ENCODE measurements at regions not wholly inside any gene's neighbourhood (a gene's known extent, or its start where the extent isn't known, plus 50 kb on each side); places are given as distances from the start of the nearest gene placed in this dataset.
"Not testable (repeated sequence)": the region's sequence is repeated elsewhere in the genome, so short reads cannot be mapped to it uniquely, and the experiment has no call there.

DNA sequence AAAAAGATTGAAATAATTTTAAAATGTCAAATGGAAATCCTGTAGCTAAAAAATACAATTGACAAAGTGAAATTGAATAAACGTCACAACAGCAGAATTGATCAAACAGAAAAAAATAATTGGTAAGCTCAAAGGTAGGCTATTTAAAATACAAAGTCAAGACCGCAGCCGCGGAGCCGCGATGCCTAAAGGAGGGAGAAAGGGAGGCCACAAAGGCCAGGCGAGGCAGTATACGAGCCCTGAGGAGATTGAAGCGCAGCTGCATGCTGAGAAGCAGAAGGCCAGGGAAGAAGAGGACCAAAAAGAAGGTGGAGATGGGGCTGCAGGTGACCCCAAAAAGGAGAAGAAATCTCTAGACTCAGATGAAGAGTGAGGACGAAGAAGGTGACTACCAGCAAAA, 1068.5 kb upstream of the COX7C start:
- H3K4me3 ChIP-seq: no peak overlapping the region
- no peak for TF ChIP-seq POLR2AphosphoS5 (IDR thresholded peaks at IDR 0.05)
- TF ChIP-seq, protein P1, sequence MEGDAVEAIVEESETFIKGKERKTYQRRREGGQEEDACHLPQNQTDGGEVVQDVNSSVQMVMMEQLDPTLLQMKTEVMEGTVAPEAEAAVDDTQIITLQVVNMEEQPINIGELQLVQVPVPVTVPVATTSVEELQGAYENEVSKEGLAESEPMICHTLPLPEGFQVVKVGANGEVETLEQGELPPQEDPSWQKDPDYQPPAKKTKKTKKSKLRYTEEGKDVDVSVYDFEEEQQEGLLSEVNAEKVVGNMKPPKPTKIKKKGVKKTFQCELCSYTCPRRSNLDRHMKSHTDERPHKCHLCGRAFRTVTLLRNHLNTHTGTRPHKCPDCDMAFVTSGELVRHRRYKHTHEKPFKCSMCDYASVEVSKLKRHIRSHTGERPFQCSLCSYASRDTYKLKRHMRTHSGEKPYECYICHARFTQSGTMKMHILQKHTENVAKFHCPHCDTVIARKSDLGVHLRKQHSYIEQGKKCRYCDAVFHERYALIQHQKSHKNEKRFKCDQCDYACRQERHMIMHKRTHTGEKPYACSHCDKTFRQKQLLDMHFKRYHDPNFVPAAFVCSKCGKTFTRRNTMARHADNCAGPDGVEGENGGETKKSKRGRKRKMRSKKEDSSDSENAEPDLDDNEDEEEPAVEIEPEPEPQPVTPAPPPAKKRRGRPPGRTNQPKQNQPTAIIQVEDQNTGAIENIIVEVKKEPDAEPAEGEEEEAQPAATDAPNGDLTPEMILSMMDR (IDR thresholded peaks at IDR 0.05): no peak
- TF ChIP-seq POLR2A (IDR thresholded peaks at IDR 0.05): no peak
- TF ChIP-seq EP300 (IDR thresholded peaks at IDR 0.05): no peak
- no peak for DNase-seq
- no peaks in the 10 kb centered on the region for H3K4me1 ChIP-seq
- intact Hi-C loops (cut with DNase I): no loop called here
- H3K9me3 ChIP-seq: peaks cover 2 to 11% (median 4%) of the 10 kb centered on the region in 4 donors
- no peak overlapping the region for H3K27ac ChIP-seq
- WGBS, 2 donors: 92 to 94% methylated on average over 10 of the region's 10 CpGs
- H3K36me3 ChIP-seq: no peaks in the 10 kb centered on the region
- no peaks in the 10 kb centered on the region for H3K27me3 ChIP-seq

GRCh38 chr5:85549836-85550599, 1067.7 kb upstream of the COX7C start:
- Histone ChIP-seq H3K27me3 (no peaks in the 10 kb centered on the region), H3K4me3 (no peak overlapping the region), H3K36me3 (no peaks in the 10 kb centered on the region), H3K4me1 (no peaks in the 10 kb centered on the region), H3K9me3 (peaks cover 2 to 11% (median 4%) of the 10 kb centered on the region in 4 donors), H3K27ac (no peak overlapping the region)
- no peak for DNase-seq
- intact Hi-C loops (cut with DNase I): no loop called here
- TF ChIP-seq, protein P1 (IDR thresholded peaks at IDR 0.05): no peak
- TF ChIP-seq EP300 (IDR thresholded peaks at IDR 0.05): no peak
- TF ChIP-seq POLR2AphosphoS5 (IDR thresholded peaks at IDR 0.05): no peak
- TF ChIP-seq POLR2A (IDR thresholded peaks at IDR 0.05): no peak
- 90 to 92% methylated on average over 24 of the region's 24 CpGs for WGBS, 2 donors

- intact Hi-C loops (cut with DNase I): no loop called here
- Histone ChIP-seq H3K4me1 (no peaks in the 10 kb centered on the region), H3K36me3 (no peaks in the 10 kb centered on the region), H3K9me3 (peaks cover 2 to 9% (median 4%) of the 10 kb centered on the region in 4 donors), H3K27me3 (no peaks in the 10 kb centered on the region), H3K27ac (no peak overlapping the region), H3K4me3 (no peak overlapping the region)
- 95 to 98% methylated on average over 3 of the region's 3 CpGs for WGBS, 2 donors
- TF ChIP-seq EP300 (IDR thresholded peaks at IDR 0.05) (no peak), POLR2A (IDR thresholded peaks at IDR 0.05) (no peak), POLR2AphosphoS5 (IDR thresholded peaks at IDR 0.05) (no peak)
- TF ChIP-seq, protein P1 (IDR thresholded peaks at IDR 0.05): no peak
- no peak for DNase-seq
Measured at GRCh38 chr5:85556464-85556863, 1061.3 kb upstream of the COX7C start.

- TF ChIP-seq POLR2A (IDR thresholded peaks at IDR 0.05): no peak
Measured at GRCh38 chr5:85576666-85577065, 1041.1 kb upstream of the COX7C start.

DNA sequence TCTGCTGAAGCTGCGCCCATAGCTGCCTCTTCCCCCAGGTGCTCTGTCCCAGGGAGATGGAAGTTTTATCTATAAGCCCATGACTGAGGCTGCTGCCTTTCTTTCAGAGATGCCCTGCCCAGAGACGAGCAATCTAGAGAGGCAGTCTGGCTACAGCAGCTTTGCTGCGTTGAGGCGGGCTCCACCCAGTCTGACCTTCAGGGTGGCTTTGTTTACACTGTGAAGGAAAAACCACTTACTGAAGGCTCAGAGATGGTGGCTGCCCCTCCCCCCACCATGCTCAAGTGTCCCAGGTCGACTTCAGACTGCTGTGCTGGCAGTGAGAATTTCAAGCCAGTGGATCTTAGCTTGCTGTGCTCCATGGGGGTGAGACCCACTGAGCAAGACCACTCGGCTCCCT, 1029.9 kb upstream of the COX7C start:
- H3K4me3 ChIP-seq; H3K36me3 ChIP-seq; H3K9me3 ChIP-seq; intact Hi-C loops (cut with DNase I); H3K4me1 ChIP-seq; H3K27me3 ChIP-seq; DNase-seq; H3K27ac ChIP-seq: not testable (repeated sequence)
- 24 to 37% methylated on average over 6 of the region's 6 CpGs for WGBS, 2 donors

More at GRCh38 chr5:85576666-85577065, 1041.1 kb upstream of the COX7C start:
- no peak for DNase-seq
- WGBS, 2 donors: 59 to 75% methylated on average over 1 of the region's 1 CpG
- Histone ChIP-seq H3K27me3 (no peaks in the 10 kb centered on the region), H3K4me1 (no peaks in the 10 kb centered on the region), H3K9me3 (no peaks in the 10 kb centered on the region), H3K4me3 (no peak overlapping the region), H3K27ac (no peak overlapping the region), H3K36me3 (no peaks in the 10 kb centered on the region)
- intact Hi-C loops (cut with DNase I): no loop called here

- H3K27me3 ChIP-seq; H3K4me3 ChIP-seq; H3K9me3 ChIP-seq; H3K27ac ChIP-seq; intact Hi-C loops (cut with DNase I); DNase-seq; H3K36me3 ChIP-seq; H3K4me1 ChIP-seq: not testable (repeated sequence)
- WGBS, 2 donors: 74 to 81% methylated on average over 3 of the region's 3 CpGs
Measured at GRCh38 chr5:85588268-85588667, 1029.5 kb upstream of the COX7C start.
